GM18870 (cell line): ENCODE measurements at regions not wholly inside any gene's neighbourhood (a gene's known extent, or its start where the extent isn't known, plus 50 kb on each side); places are given as distances from the start of the nearest gene placed in this dataset.
"Not testable (repeated sequence)": the region's sequence is repeated elsewhere in the genome, so short reads cannot be mapped to it uniquely, and the experiment has no call there.

ENCODE experiments used
- ATAC-seq: cut with Tn5 transposase; IDR thresholded peaks from one replicate; pipeline ENCODE4 v1.9.1; 2021; ENCODE audit warnings: moderate library complexity; ENCODE audit not compliant: unreplicated experiment

DNA sequence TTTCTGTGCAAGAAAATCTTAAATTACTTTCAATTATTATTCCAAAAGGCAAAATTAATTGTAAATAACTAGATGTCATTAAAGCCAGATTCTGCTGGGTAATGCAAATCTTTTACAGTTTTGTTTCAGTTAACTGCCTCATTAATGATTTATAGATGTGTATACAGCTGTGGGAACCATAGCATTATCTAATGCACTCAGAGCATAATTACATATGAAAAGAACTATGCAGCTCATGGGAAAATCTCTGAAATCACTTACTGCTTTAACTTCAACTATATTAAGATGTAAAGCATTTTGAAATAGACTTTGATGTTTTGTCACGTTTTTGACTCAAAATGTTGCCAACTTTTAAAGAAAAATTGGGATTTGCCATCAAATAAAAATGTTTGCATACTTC is 630.3 kb upstream of the KLHL4 start:
- no peak for ATAC-seq

DNA sequence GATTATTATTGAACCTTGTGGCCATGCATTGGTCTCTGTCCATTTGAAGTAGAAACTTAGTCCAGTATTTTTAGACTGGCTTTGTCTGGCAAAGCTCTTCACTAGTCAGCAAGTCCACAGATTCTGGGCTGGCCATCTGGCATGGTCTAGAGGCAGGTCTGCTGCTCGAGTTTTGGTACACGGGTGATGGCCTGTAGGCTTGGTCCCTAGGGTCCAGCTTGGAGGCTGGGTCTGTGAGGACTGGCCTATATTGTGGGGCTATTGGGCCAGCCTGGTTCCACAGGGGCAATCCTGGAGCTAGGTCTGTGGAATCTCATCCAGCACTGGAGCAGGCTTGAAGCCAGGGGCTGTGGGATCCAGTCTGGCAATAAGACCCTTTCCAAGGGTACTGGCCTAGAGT is 607.6 kb upstream of the KLHL4 start:
- no peak for ATAC-seq

DNA sequence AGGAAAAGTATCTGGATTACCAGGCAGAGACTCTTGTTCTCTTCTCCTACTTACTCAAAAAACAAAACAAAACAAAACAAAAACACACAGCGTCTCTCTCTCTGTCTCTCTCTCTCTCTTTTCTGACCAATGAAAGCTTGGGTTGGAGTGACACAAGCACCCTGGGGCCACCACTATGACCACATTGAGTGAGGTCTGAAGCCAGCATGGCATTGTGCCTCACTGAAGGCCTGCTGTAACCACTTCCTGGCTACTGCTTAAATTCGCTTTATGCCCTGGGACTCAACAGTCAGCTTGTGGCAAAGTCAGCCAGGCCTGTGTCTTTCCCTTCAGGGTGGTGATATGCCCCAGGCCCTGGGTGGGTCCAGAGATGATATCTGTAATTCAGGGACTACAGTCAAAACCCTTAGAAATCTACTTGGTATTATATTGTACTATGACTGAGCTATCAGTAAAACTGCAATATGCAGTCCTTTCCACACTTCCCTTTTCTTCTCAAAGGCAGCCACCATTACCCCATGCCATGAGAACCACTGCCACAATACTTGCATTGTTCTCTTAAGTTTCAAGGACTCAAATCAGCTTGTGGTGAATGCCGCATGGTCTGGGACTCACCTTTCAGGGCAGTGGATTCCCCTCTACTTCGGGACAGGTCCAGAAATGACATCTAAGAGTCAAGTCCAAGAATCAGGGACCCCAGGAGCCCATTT is 606.8 kb upstream of the KLHL4 start:
- ATAC-seq, result no peak

DNA sequence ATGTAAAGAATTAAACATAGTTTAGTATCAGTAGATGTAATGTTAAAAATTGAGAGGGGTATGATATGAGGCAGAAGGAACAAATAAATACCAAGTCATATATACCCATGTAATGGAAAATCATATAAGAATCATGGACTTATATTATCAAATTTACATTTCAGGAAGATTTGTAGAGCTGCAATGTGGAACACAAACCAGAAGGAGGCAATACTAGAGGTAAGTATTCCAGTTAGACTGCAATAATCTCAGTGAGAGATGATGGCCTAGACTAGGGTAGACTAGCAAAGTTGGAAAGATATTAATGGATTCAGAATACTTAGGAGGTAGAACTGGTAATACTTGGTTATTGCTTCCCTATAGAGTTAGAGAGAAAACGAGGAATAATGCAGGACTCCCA is 603.0 kb upstream of the KLHL4 start:
- no peak for ATAC-seq

DNA sequence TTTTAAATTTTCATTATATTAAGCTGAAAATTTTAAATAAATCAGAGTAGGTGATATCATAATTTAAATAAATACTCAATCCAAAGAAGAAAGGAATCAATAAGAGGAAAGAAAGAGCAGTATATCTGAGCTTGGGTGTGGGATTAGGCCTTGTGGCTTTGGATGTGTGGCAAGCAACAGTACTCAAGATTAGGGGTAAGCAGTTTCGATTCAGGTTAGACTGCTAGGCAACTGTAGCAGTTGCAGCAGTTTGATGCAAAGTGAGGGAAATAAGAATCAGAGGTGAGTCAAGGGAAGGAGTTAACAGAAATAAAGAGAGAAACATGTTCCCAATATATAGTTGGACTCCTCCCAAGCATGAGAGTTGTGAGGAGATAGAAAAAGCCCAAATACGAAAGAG is 599.6 kb upstream of the KLHL4 start:
- no peak for ATAC-seq

DNA sequence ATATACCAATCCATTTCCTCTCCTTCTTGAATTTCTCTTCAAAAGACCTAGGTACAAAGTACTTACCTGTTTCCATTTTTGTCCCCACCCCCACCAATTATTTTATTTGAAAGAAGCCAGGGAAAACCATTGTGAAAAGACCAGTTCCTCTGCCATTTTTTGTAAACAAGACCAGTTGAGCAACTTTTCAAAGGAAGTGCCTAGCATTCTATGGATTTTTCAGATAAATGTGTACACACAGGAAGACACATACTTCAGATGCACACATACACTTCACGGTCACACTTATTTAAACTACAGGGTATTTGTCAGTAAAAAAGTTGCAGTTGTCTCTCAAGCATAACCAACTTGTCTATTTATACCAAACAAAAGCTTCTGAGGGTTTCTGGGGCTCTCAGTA is 587.2 kb upstream of the KLHL4 start:
- ATAC-seq, result no peak

DNA sequence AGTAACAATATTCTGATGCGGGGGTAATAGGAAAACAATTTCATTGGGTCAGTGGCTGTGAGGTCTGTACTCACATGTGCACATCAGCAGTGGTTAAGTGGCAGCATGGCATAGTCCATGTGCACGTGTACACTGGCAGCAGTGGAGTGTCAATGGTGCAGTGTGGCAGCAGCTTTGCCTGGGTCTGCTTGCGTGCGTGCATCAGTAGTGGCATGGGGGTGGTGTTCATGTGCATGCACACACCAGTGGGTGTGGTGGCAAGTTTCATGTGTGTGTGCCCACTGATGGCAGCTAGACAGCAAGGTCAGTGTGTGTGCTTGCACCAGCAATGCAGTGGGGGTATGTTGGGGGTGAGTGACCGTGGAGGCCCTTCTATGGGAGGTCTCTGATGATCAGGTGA is 581.6 kb upstream of the KLHL4 start:
- no peak for ATAC-seq

DNA sequence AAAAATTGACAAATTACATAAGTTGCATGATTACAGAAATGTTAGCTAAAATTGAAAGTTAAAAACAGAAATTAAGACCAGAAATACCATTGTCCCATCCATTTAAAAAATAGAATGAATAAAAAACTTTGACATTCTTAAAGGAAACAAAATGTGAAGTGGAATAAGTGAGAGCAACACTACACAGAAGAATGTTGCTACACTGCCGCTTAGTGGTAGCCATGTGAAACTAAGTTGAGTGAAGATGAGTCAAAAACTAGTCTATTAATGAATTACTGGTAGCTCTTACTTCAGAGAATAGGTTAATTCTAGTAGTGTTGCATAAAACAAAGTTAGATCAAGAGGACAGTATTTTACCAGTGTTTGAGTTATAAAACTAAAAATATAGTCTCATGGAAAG is 571.0 kb upstream of the KLHL4 start:
- peak; percentile 98 for ATAC-seq

DNA sequence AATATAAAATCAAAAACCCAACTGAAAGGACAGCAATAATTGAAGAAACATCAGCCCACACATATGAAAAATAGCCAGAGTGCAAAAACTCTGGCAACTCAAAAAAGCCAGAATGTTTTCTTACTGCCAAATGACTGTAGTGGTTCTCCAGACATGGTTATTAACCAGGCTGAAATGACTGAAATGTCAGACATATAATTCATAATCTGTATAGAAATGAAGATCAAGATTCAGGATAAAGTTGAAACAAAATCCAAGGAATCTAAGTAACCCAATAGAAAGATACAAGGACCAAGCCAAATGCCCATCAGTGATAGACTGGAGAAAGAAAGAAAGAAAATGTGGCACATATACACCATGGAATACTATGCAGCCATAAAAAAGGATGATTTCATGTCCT is 553.3 kb upstream of the KLHL4 start:
- no peak for ATAC-seq

DNA sequence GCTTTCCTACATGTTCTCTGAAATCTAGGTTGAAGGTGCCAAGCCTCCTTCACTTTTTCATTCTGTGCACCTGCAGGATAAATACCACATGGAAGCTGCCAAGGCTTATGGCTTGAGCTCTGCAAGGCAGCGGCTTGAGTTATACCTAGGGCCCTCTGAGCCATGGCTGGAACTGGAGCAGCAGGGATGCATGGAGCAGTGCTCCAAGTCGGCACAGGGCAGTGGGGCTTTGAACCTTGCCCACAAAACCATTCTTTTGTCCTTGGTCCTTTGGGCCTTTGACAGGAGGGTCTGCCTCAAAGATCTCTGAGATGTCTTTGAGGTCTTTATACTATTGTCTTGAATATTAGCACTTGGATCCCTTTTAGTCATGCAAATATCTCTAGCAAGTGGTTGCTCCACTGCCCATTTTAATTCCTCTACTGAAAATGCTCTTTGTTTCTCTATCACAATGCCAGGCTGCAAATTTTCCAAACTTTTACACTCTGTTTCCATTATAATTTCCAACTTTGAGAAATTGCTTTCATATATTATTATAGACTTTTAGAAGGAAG is 536.2 kb upstream of the KLHL4 start:
- no peak for ATAC-seq

DNA sequence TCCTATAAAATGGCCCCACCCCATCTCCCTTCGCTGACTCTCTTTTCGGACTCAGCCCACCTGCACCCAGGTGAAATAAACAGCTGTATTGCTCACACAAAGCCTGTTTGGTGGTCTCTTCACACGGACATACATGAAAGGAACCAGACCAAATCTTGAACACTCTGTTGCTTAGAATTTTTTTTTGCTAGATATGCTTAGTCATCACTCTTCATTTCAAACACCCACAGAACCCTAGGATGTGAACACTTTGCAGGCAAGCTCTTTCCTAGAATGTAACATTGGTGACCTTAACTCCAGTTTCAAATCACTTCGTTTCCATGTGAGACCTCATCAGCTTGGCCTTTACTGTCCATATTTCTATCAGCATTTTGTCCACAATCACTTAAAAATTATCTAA is 530.3 kb upstream of the KLHL4 start:
- not testable (repeated sequence) for ATAC-seq

DNA sequence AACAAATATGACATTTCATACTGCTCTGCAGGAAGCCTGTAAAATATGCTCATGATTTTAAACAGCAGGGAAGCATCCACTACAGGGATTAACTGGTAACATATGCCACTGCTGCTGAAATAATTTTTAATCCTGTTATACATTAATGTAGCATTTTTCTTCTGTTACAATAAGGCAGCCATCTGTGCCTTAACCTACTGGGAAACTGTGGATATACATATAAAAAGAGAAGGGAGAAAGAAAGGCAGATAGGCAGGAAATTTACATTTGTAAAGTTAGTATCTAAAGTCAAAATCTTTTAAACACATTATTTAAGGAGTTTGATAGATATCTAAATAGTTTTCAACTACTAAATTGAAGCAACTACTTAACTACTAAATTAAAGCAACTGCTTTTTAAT is 514.6 kb upstream of the KLHL4 start:
- no peak for ATAC-seq

DNA sequence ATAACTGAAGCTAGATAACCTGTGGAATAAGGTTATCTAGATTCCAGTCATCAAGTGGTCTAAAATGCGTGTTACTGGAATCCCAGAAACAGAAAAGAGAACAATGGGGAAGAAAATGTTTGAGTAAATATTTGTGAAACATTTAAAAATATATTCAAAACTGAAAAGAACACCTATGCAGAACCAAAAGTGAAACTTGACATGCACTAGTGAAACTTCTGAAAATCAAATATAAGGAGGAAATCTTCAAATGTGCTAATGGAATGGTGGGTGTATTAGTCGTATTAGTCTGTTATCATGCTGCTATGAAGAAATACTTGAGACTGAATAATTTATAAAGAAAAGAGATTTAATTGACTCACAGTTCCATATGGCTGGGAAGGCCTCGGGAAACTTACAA is 512.4 kb upstream of the KLHL4 start:
- ATAC-seq, result no peak

DNA sequence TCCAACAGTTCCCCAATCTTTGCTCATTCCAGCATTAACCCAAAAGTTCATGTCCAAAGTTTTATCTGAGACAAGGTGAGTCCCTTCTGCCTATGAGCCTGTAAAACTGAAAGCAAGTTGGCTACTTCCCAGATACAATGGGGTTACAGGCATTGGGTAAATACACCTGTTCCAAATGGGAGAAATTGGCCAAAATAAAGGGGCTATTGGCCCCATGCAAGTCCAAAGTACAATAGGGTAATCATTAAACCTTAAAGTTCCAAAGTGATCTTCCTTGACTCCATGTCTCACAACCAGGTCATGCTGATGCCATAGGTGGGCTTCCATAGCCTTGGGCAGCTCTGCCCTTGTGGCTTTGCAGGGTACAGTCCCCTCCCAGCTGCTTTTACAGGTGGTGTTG is 511.7 kb upstream of the KLHL4 start:
- ATAC-seq, result no peak

DNA sequence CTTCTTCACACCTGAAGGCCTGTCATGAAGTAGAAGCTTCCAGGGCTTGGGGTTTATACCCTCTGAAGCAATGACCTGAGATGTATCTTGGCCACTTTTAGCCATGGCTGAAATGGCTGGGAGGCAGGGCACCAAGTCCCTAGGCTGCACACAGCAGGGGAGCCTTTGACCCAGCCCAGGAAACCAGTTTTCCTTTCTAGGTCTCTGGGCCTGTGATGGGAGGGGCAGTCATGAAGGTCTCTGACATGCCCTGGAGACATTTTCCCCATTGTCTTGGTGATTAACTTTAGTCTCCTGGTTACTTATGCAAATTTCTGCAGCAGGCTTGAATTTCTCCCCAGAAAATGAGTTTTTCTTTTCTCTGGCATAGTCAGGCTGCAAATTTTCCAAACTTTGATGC is 511.0 kb upstream of the KLHL4 start:
- no peak for ATAC-seq

DNA sequence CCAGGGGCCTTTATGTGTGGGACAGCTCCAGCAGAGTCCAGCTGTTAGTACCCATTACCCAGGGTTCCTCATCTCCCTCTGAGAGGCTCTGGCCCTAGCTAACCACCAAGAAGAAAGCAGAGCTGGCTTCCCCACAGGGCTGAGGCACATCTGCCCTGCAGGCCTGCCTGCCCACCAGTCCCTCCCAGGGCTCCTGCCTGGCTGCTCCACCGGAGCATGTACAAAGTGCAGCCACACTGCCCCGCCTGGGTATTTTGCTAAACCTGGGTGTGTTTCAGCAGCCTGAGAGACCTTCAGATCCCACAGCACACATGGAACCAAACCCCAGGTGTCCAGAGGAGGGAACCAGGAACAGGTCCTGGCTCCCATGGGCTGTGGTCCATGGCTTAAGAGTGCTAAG is 500.4 kb upstream of the KLHL4 start:
- no peak for ATAC-seq

DNA sequence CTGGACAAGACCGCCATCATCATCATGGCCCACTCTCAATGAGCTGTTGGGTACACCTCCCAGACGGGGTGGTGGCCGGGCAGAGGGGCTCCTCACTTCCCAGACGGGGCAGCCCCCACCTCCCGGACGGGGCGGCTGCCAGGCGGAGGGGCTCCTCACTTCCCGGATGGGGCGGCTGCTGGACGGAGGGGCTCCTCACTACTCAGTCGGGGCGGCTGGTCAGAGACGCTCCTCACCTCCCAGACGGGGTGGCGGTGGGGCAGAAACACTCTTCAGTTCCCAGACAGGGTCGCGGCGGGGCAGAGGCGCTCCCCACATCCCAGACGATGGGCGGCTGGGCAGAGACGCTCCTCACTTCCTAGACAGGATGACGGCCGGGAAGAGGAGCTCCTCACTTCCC is 484.5 kb upstream of the KLHL4 start:
- ATAC-seq, result not testable (repeated sequence)

DNA sequence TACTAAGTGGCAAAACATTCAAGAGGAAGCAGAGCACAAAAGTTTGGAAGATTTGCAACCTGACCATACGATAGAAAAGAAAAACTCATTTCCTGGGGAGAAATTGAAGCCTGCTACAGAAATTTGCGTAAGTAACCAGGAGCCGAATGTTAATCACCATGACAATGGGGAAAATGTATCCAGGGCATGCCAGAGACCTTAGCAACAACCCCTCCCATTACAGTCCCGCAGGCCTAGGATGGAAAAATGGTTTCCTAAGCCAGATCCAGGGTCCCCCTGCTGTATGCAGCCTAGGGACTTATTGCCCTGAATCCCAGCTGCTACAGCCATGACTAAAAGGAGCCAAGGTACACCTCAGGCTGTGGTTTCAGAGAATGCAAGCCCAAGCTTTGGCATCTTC is 472.2 kb upstream of the KLHL4 start:
- ATAC-seq, result no peak

DNA sequence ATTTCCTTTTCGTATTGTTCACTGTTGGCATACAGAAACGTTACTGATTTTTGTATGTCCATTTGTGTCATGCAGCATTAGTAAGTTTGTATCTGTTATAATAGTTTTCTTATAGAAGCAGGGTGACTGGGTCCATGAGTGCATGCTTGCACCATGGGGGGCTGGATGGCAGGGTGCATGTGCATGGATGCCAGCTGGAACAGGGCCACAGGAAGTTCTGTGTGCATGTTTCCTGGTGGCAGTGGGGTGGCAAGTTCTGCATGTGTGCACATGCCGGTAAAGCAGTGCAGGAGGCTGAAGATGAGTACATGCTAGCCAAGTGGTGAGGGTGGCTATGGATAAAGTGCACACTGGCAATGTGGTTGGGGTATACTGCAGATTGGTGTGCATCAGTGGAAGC is 468.0 kb upstream of the KLHL4 start:
- no peak for ATAC-seq

DNA sequence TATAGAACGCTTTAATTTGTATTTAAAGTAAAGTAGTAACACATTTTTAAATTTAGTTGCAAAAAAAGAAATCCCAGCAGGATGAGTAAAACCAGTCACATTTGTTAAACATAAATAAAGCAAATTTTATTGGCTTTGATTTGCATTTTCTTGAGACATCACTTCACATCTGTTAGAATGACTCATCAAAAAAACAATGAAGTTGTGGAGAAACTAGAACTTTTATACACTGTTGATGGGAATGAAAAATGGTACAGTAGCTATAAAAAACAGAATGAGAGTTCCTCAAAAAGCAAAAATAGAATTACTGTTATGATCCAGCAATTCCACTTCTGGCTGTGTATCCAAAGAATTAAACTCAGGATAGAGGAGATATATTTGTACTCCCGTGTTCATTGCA is 454.0 kb upstream of the KLHL4 start:
- no peak for ATAC-seq

DNA sequence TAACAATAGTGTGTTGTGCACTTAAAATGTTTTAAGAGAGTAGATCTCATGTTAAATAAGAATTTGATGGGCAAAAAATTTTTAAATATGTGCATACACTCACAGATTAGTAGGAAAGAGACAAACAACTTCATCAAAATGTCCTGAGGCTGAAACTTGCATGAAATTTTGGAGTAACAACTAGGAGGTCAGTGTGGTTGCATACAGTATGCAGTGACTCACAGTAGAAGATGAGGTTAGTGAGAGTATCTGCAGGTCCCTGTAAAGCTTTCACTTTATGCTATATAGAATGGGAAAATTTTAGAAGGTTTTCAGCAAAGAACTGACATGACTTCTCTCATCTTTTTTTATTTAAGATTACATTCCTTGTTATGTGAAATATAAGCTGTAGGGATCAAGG is 453.1 kb upstream of the KLHL4 start:
- ATAC-seq, result no peak

DNA sequence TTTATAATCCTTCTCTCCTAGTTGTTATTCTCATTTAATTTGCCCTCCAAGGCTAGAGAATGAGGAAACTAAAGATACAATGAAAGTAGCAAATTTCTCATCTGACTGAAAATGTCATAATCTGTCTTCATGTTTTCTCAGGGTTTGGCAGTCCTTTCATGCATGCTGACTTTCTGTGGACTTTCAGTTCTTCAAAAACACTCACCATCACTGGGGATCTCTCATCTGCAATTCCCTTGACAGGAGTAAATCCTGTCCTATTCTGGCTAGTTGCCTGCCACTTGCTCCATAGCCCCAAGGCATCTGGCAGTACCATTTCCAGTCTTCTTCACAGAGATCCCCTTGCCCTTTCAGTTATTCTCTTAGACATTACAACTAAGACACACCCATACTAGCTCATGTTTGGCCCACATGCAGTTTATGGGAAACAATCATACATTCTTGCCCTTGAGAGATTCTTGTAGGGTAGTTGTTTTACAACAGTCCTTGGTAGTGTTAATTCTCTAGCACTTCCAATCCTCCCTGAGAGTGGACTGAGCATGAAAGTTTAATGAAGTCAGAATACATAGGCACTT is 449.7 kb upstream of the KLHL4 start:
- ATAC-seq, result no peak

DNA sequence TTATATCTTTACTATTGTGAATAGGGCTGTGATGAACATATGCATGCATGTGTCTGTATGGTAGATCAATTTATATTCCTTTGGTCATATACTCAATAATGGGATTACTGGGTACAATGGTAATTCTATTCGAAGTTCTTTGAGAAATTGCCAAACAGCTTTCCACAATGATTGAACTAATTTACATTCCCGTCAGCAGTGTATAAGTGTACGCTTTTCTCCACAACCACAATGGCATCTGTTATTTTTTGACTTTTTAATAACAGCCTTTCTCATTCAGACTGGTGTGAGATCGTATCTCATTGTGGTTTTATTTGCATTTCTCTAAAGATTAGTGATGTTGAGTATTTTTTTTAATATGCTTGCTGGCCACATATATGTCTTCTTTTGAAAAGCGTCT is 439.4 kb upstream of the KLHL4 start:
- no peak for ATAC-seq
